ENCODE measurements at regions not wholly inside any gene's neighbourhood (a gene's known extent, or its start where the extent isn't known, plus 50 kb on each side); places are given as distances from the start of the nearest gene placed in this dataset.

GRCh38 chr6:95240514-95240913 is 336.8 kb upstream of the MANEA start:
- DNase-seq (ENCODE audit: low read depth in 4 of 4, low spot score in 3 of 4), result no peak

GRCh38 chr6:95242560-95242959 is 334.8 kb upstream of the MANEA start:
- no peak for DNase-seq (ENCODE audit: low read depth in 4 of 4, low spot score in 3 of 4)

- no peak for DNase-seq (ENCODE audit: low read depth in 4 of 4, low spot score in 3 of 4)
Observed at GRCh38 chr6:95243053-95243452, 334.3 kb upstream of the MANEA start.

- no peak for DNase-seq (ENCODE audit: low read depth in 4 of 4, low spot score in 3 of 4)
Observed at GRCh38 chr6:95244751-95245150, 332.6 kb upstream of the MANEA start.

GRCh38 chr6:95248499-95248898 is 328.8 kb upstream of the MANEA start:
- DNase-seq (ENCODE audit: low read depth in 4 of 4, low spot score in 3 of 4), result no peak

GRCh38 chr6:95249175-95249574 is 328.2 kb upstream of the MANEA start:
- no peak for DNase-seq (ENCODE audit: low read depth in 4 of 4, low spot score in 3 of 4)

- DNase-seq (ENCODE audit: low read depth in 4 of 4, low spot score in 3 of 4), result no peak
Observed at GRCh38 chr6:95249661-95250060, 327.7 kb upstream of the MANEA start.

GRCh38 chr6:95263840-95264239 is 313.5 kb upstream of the MANEA start:
- no peak for DNase-seq (ENCODE audit: low read depth in 4 of 4, low spot score in 3 of 4)

GRCh38 chr6:95266537-95267258 is 310.6 kb upstream of the MANEA start:
- DNase-seq (ENCODE audit: low read depth in 4 of 4, low spot score in 3 of 4), result no peak

- DNase-seq (ENCODE audit: low read depth in 4 of 4, low spot score in 3 of 4), result no peak
Observed at GRCh38 chr6:95274686-95275235, 302.6 kb upstream of the MANEA start.

GRCh38 chr6:95279616-95280015 is 297.7 kb upstream of the MANEA start:
- DNase-seq (ENCODE audit: low read depth in 4 of 4, low spot score in 3 of 4), result no peak

- DNase-seq (ENCODE audit: low read depth in 4 of 4, low spot score in 3 of 4), result peak in 1 of 4 donors; percentile 3
Observed at GRCh38 chr6:95280686-95281273, 296.6 kb upstream of the MANEA start.

GRCh38 chr6:95285881-95286280 is 291.5 kb upstream of the MANEA start:
- DNase-seq (ENCODE audit: low read depth in 4 of 4, low spot score in 3 of 4), result no peak

GRCh38 chr6:95286874-95287273 is 290.5 kb upstream of the MANEA start:
- DNase-seq (ENCODE audit: low read depth in 4 of 4, low spot score in 3 of 4), result no peak

- DNase-seq (ENCODE audit: low read depth in 4 of 4, low spot score in 3 of 4), result no peak
Observed at GRCh38 chr6:95288251-95288650, 289.1 kb upstream of the MANEA start.

GRCh38 chr6:95292011-95292410 is 285.3 kb upstream of the MANEA start:
- DNase-seq (ENCODE audit: low read depth in 4 of 4, low spot score in 3 of 4), result no peak

GRCh38 chr6:95293257-95293656 is 284.1 kb upstream of the MANEA start:
- DNase-seq (ENCODE audit: low read depth in 4 of 4, low spot score in 3 of 4), result no peak

- DNase-seq (ENCODE audit: low read depth in 4 of 4, low spot score in 3 of 4), result no peak
Observed at GRCh38 chr6:95294043-95294442, 283.3 kb upstream of the MANEA start.

GRCh38 chr6:95309545-95309944 is 267.8 kb upstream of the MANEA start:
- no peak for DNase-seq (ENCODE audit: low read depth in 4 of 4, low spot score in 3 of 4)

- no peak for DNase-seq (ENCODE audit: low read depth in 4 of 4, low spot score in 3 of 4)
Observed at GRCh38 chr6:95318137-95318536, 259.2 kb upstream of the MANEA start.

GRCh38 chr6:95321126-95321525 is 256.2 kb upstream of the MANEA start:
- no peak for DNase-seq (ENCODE audit: low read depth in 4 of 4, low spot score in 3 of 4)

- DNase-seq (ENCODE audit: low read depth in 4 of 4, low spot score in 3 of 4), result no peak
Observed at GRCh38 chr6:95325916-95326315, 251.4 kb upstream of the MANEA start.
